ENCODE measurements at regions not wholly inside any gene's neighbourhood (a gene's known extent, or its start where the extent isn't known, plus 50 kb on each side); places are given as distances from the start of the nearest gene placed in this dataset.

DNA sequence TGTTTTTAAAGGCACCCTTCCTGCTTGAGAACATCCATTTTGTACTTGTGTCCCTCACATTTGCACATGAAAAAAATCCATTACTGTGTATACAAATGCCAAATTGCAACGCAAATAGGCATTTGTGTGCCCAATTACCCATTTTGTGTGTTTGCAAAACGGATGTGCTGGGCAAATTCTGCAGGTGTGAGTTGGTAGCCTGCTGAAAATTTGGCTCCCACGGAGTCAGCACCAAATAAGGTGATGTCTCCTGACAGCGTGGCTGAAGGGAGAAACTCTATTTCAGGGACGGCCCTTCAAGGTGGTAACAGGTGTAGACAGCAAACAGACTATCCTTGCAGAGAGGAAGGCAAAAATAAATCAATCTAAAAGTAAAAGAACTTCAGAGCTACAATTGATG lies 661.1 kb downstream of the BCL11A start:
- DNase-seq (ENCODE audit: low read depth) = no peak
- H3K4me3 ChIP-seq (ENCODE audit: low read depth, low read length) = no peak overlapping the region
- TF ChIP-seq, protein P1, sequence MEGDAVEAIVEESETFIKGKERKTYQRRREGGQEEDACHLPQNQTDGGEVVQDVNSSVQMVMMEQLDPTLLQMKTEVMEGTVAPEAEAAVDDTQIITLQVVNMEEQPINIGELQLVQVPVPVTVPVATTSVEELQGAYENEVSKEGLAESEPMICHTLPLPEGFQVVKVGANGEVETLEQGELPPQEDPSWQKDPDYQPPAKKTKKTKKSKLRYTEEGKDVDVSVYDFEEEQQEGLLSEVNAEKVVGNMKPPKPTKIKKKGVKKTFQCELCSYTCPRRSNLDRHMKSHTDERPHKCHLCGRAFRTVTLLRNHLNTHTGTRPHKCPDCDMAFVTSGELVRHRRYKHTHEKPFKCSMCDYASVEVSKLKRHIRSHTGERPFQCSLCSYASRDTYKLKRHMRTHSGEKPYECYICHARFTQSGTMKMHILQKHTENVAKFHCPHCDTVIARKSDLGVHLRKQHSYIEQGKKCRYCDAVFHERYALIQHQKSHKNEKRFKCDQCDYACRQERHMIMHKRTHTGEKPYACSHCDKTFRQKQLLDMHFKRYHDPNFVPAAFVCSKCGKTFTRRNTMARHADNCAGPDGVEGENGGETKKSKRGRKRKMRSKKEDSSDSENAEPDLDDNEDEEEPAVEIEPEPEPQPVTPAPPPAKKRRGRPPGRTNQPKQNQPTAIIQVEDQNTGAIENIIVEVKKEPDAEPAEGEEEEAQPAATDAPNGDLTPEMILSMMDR (IDR thresholded peaks at IDR 0.05; ENCODE audit: control insufficient read depth, extremely low read depth, insufficient read depth) = no peak

DNA sequence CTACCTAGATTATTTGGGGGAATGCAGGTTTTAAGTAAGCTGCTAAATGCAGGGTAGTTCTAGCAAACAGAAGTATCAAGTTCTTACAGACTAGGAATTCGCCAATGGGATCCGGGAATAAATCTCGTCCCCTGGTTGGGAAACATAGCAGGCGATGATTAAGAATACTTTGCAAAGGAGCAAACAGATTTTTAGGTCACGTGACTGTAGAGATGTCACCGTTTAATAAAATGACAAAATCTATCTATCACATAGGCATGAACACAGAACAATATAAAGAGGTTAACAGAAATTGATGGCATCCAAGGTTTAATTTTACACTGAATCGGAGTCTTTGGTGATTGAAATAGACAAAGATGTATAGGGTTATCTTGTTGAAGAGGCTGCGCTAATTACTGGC lies 664.1 kb downstream of the BCL11A start:
- TF ChIP-seq, protein P1 (IDR thresholded peaks at IDR 0.05; ENCODE audit: control insufficient read depth, extremely low read depth, insufficient read depth) = no peak
- no peak overlapping the region for H3K4me3 ChIP-seq (ENCODE audit: low read depth, low read length)
- DNase-seq (ENCODE audit: low read depth) = no peak

DNA sequence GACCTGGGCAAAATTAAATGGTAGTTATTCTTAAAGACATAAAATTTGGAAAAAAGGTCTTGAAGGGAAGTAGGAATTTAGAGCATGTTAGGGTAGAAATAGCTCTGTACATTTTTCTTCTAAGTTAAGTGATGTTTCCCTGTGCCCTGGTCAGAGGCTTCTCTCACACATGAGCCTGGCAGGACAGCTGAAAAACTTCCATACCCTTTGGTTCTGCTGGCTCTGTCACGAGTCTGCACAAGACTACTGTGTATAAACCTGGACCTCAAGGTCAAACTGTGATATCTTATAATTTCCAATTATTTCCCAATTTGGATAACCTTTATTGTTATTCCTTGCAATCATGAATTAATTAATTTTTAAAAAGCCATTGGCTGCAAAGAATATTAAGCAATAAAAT lies 664.7 kb downstream of the BCL11A start:
- TF ChIP-seq, protein P1 (IDR thresholded peaks at IDR 0.05; ENCODE audit: control insufficient read depth, extremely low read depth, insufficient read depth) = no peak
- no peak for DNase-seq (ENCODE audit: low read depth)
- no peak overlapping the region for H3K4me3 ChIP-seq (ENCODE audit: low read depth, low read length)

DNA sequence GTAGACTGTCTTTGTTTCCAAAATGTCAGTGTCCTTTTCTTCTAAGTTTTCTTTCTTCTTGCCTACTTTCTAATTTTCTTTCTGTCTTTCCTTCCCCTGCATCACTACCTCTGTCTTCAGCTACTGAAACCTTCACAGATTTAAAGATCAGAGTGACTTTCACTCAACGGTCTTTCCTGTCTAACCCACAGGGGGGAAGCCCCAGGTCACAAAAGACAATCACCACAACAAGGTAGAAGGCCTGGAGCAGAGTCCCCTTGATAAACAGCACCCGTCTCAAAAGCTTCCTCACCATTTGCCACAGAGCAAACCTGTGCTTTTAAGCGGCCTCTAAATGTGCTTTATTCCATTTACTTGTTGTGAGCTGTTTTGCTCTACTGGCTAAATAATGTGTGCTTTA lies 665.4 kb downstream of the BCL11A start:
- TF ChIP-seq, protein P1 (IDR thresholded peaks at IDR 0.05; ENCODE audit: control insufficient read depth, extremely low read depth, insufficient read depth) = no peak
- H3K4me3 ChIP-seq (ENCODE audit: low read depth, low read length) = no peak overlapping the region
- no peak for DNase-seq (ENCODE audit: low read depth)

- TF ChIP-seq, protein P1 (IDR thresholded peaks at IDR 0.05; ENCODE audit: control insufficient read depth, extremely low read depth, insufficient read depth) = no peak
- no peak overlapping the region for H3K4me3 ChIP-seq (ENCODE audit: low read depth, low read length)
- DNase-seq (ENCODE audit: low read depth) = no peak
These were observed 666.1 kb downstream of the BCL11A start for GRCh38 chr2:59887366-59887765.

DNA sequence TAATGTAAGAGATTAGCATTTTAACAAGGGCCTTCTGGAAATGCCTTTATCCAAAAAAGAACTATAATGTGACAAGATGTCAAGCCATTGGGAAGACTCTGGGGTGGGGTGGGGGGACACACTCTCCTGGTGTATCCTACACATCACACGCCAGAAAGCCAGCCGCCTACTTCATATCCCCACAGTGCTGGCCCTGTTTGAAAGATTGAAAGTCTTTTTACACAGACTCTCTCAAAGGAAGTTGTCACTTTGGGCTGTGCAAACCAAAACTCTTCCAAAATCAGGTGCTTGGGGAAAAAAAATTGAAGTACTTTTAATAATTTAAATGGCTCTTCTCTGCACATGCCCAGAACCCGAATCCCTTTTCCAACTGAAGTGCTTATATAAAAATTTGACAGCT lies 666.7 kb downstream of the BCL11A start:
- no peak overlapping the region for H3K4me3 ChIP-seq (ENCODE audit: low read depth, low read length)
- DNase-seq (ENCODE audit: low read depth) = no peak
- TF ChIP-seq, protein P1 (IDR thresholded peaks at IDR 0.05; ENCODE audit: control insufficient read depth, extremely low read depth, insufficient read depth) = no peak

- TF ChIP-seq, protein P1 (IDR thresholded peaks at IDR 0.05; ENCODE audit: control insufficient read depth, extremely low read depth, insufficient read depth) = no peak
- H3K4me3 ChIP-seq (ENCODE audit: low read depth, low read length) = no peak overlapping the region
- DNase-seq (ENCODE audit: low read depth) = no peak
These were observed 667.9 kb downstream of the BCL11A start for GRCh38 chr2:59885541-59885940.
